Gastrocnemius medialis (tissue), 4 donors: ENCODE measurements at regions not wholly inside any gene's neighbourhood (a gene's known extent, or its start where the extent isn't known, plus 50 kb on each side); places are given as distances from the start of the nearest gene placed in this dataset.

Experiments
- ATAC-seq, 2 donors: fragments of 150-250 bp; one replicate each; pipeline ENCODE4 v1.9.1; 2016
- DNase-seq, 2 donors: peaks; one replicate each; pipeline ENCODE4 v3.0.0-alpha.2; 2019
- H3K27ac ChIP-seq, 4 donors: fragments of 200-600 bp; sonication (generic); 1 replicate in 1 of 4; 2 replicates in 3 of 4; pipeline ENCODE4 v1.5.1; 2016 to 2018; ENCODE audit warnings: mild to moderate bottlenecking in 2 of 4, moderate library complexity in 1 of 4
- H3K27me3 ChIP-seq, 3 donors: fragments of 200-600 bp; sonication (generic) in 2 of 3; 1 replicate in 1 of 3; 2 replicates in 2 of 3; pipeline versions ENCODE4 v1.5.1 to v1.6.0; 2016 to 2019; ENCODE audit warnings: mild to moderate bottlenecking in 1 of 3, moderate library complexity in 1 of 3
- H3K36me3 ChIP-seq, 2 donors: fragments of 200-600 bp; sonication (generic) in 1 of 2; one replicate each; pipeline ENCODE4 v1.5.1; 2017 to 2018
- H3K4me1 ChIP-seq, 2 donors: fragments of 200-600 bp; sonication (generic) in 1 of 2; one replicate each; pipeline ENCODE4 v1.5.1; 2016 to 2017; ENCODE audit warnings: mild to moderate bottlenecking in 2 of 2
- H3K4me3 ChIP-seq, 4 donors: fragments of 200-600 bp; sonication (generic) in 3 of 4; 1 replicate in 1 of 4; 2 replicates in 3 of 4; pipeline ENCODE4 v1.5.1; 2016 to 2019; ENCODE audit warnings: mild to moderate bottlenecking in 2 of 4
- H3K9me3 ChIP-seq, 3 donors: fragments of 200-600 bp; sonication (generic) in 2 of 3; 1 replicate in 1 of 3; 2 replicates in 2 of 3; pipeline ENCODE4 v1.5.1; 2016 to 2019
- CTCF ChIP-seq, 5 experiments: fragments of 450-650 bp in 3 of 5; fragments of 200-600 bp in 2 of 5; sonication (generic) in 2 of 5; IDR thresholded peaks in 4 of 5; conservative IDR thresholded peaks in 1 of 5; 1 replicate in 4 of 5; 2 replicates in 1 of 5; pipeline ENCODE4 v1.5.1; 2016 to 2019; ENCODE audit warnings: antibody characterized with exemption in 5 of 5, mild to moderate bottlenecking in 3 of 5, moderate library complexity in 3 of 5
- POLR2A ChIP-seq, 2 donors: fragments of 450-650 bp; IDR thresholded peaks; one replicate each; pipeline ENCODE4 v1.6.1; 2017; ENCODE audit warnings: antibody characterized with exemption in 2 of 2, mild to moderate bottlenecking in 2 of 2, moderate library complexity in 2 of 2
- in situ Hi-C, 4 donors: fragments of 200-750 bp; cut with MboI; loops; one replicate each; pipeline versions ENCODE4 v1.15.0 to v1.8.0; 2017; ENCODE audit warnings: low sequenced_read_pairs in 4 of 4
- intact Hi-C: fragments of 100-400 bp; cut with DNase I; formaldehyde crosslinking; loops from one replicate; pipeline ENCODE4 v1.15.1; 2023; ENCODE audit warnings: low total_unique reads

- intact Hi-C loops = no loop called here
- H3K4me1 ChIP-seq = no peaks in the 10 kb centered on the region
- no peak for ATAC-seq
- H3K9me3 ChIP-seq = no peaks in the 10 kb centered on the region
- no peak for TF ChIP-seq CTCF (IDR thresholded peaks at IDR 0.05 in 4 of 5, conservative IDR thresholded peaks at IDR 0.05 in 1 of 5)
- TF ChIP-seq POLR2A (IDR thresholded peaks at IDR 0.05) = no peak
- no peak for DNase-seq
- no peaks in the 10 kb centered on the region for H3K27me3 ChIP-seq
- no peak overlapping the region for H3K4me3 ChIP-seq
- no peaks in the 10 kb centered on the region for H3K36me3 ChIP-seq
- in situ Hi-C loops = no loop called here
- H3K27ac ChIP-seq = no peak overlapping the region
Measured at GRCh38 chr4:89618151-89618550, 218.8 kb downstream of the SNCA start.

GRCh38 chr4:89617317-89617716, 219.6 kb downstream of the SNCA start:
- intact Hi-C loops (no loop called here), in situ Hi-C loops (no loop called here)
- no peak for TF ChIP-seq POLR2A (IDR thresholded peaks at IDR 0.05)
- TF ChIP-seq CTCF (IDR thresholded peaks at IDR 0.05 in 4 of 5, conservative IDR thresholded peaks at IDR 0.05 in 1 of 5) = no peak
- H3K27me3 ChIP-seq = no peaks in the 10 kb centered on the region
- DNase-seq (no peak), ATAC-seq (no peak)
- no peak overlapping the region for H3K4me3 ChIP-seq
- no peaks in the 10 kb centered on the region for H3K9me3 ChIP-seq
- H3K36me3 ChIP-seq = no peaks in the 10 kb centered on the region
- H3K4me1 ChIP-seq = no peaks in the 10 kb centered on the region
- H3K27ac ChIP-seq = no peak overlapping the region

- H3K27me3 ChIP-seq = no peaks in the 10 kb centered on the region
- TF ChIP-seq POLR2A (IDR thresholded peaks at IDR 0.05) (no peak), CTCF (IDR thresholded peaks at IDR 0.05 in 4 of 5, conservative IDR thresholded peaks at IDR 0.05 in 1 of 5) (no peak)
- DNase-seq (no peak), ATAC-seq (no peak)
- H3K4me3 ChIP-seq = no peak overlapping the region
- H3K9me3 ChIP-seq = no peaks in the 10 kb centered on the region
- no peaks in the 10 kb centered on the region for H3K4me1 ChIP-seq
- in situ Hi-C loops = no loop called here
- no peak overlapping the region for H3K27ac ChIP-seq
- H3K36me3 ChIP-seq = no peaks in the 10 kb centered on the region
- intact Hi-C loops = no loop called here
Measured at GRCh38 chr4:89616382-89616781, 220.6 kb downstream of the SNCA start.

GRCh38 chr4:89615051-89615450, 221.9 kb downstream of the SNCA start:
- Histone ChIP-seq H3K9me3 (no peaks in the 10 kb centered on the region), H3K4me3 (no peak overlapping the region), H3K27ac (no peak overlapping the region), H3K36me3 (no peaks in the 10 kb centered on the region), H3K4me1 (no peaks in the 10 kb centered on the region), H3K27me3 (no peaks in the 10 kb centered on the region)
- no peak for DNase-seq
- no peak for ATAC-seq
- in situ Hi-C loops = no loop called here
- TF ChIP-seq CTCF (IDR thresholded peaks at IDR 0.05 in 4 of 5, conservative IDR thresholded peaks at IDR 0.05 in 1 of 5) (no peak), POLR2A (IDR thresholded peaks at IDR 0.05) (no peak)
- intact Hi-C loops = no loop called here

GRCh38 chr4:89614155-89614554, 222.8 kb downstream of the SNCA start:
- in situ Hi-C loops = no loop called here
- Histone ChIP-seq H3K4me1 (no peaks in the 10 kb centered on the region), H3K4me3 (no peak overlapping the region), H3K27ac (no peak overlapping the region), H3K36me3 (no peaks in the 10 kb centered on the region), H3K27me3 (no peaks in the 10 kb centered on the region), H3K9me3 (no peaks in the 10 kb centered on the region)
- no peak for ATAC-seq
- intact Hi-C loops = no loop called here
- TF ChIP-seq CTCF (IDR thresholded peaks at IDR 0.05 in 4 of 5, conservative IDR thresholded peaks at IDR 0.05 in 1 of 5) (no peak), POLR2A (IDR thresholded peaks at IDR 0.05) (no peak)
- no peak for DNase-seq
